22Rv1 (cell line): ENCODE measurements at regions not wholly inside any gene's neighbourhood (a gene's known extent, or its start where the extent isn't known, plus 50 kb on each side); places are given as distances from the start of the nearest gene placed in this dataset.

Experiments
- H3K27ac ChIP-seq: fragments of 450-650 bp; 2 replicates; pipeline ENCODE4 v1.5.1; 2017
- ZFX ChIP-seq: fragments of 450-650 bp; IDR thresholded peaks from 2 replicates; pipeline ENCODE4 v1.6.1; 2017; ENCODE audit warnings: antibody characterized with exemption, borderline replicate concordance
- TF ChIP-seq, protein P1 (sequence below): fragments of 450-650 bp; IDR thresholded peaks from 2 replicates; pipeline ENCODE4 v1.5.1; 2017; ENCODE audit warnings: mild to moderate bottlenecking

DNA sequence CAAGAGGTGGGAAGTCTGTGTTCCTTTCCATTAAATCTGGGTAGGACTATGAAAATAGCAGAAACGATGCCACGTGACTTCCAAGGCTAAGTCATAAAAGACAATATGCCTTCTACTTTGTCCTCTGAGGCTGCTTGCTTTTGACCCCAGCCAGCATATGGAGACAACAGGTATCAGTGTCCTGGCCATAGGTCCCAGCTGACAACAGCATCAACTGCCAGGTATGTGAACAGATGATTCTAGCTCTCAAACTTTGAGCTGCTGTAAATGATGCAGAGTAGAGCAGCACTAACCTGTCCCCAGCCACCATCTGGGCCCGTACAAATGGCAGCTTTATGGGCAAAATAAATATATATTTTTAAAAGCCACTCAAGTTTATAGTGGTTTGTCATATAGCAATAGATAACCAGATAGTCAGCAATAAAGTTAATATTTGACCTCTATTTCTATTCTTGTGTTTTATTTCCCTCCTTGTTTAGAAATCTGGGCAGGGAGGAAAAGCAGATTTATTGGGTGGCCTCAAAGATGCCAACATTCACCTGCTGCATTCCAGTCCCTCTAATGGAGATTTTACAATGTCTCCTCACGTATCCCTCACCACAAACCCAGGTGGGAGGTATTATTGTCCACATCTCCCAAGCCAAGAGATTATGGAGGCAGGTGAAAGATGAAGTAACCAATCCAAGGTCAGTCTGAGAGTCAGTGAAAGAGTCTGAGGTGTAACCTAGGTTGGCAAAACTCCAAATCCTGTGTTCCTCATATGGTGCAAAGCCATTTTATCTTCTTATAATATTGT is 209.6 kb upstream of the LARGE1 start:
- TF ChIP-seq, protein P1, sequence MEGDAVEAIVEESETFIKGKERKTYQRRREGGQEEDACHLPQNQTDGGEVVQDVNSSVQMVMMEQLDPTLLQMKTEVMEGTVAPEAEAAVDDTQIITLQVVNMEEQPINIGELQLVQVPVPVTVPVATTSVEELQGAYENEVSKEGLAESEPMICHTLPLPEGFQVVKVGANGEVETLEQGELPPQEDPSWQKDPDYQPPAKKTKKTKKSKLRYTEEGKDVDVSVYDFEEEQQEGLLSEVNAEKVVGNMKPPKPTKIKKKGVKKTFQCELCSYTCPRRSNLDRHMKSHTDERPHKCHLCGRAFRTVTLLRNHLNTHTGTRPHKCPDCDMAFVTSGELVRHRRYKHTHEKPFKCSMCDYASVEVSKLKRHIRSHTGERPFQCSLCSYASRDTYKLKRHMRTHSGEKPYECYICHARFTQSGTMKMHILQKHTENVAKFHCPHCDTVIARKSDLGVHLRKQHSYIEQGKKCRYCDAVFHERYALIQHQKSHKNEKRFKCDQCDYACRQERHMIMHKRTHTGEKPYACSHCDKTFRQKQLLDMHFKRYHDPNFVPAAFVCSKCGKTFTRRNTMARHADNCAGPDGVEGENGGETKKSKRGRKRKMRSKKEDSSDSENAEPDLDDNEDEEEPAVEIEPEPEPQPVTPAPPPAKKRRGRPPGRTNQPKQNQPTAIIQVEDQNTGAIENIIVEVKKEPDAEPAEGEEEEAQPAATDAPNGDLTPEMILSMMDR, result no peak
- no peak for TF ChIP-seq ZFX

DNA sequence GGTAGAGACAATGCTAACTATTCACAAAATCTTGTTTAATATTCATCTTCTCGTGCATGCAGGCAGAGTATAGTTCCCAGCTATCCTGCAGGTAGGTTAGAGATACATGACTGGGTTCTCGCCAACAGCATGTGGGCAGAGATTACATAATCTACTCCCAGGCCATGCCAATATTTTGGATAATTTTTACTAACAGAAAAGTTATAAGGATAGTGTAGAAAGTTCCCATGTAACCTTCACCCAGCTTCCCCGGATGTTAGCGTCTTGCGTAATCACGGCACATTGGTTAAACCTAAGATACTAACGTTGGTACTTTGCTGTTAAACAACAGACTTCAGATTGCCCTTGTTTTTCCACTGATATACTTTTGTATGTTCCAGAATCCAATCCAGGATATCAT is 215.5 kb upstream of the LARGE1 start:
- TF ChIP-seq, protein P1, result no peak
- no peak overlapping the region for H3K27ac ChIP-seq

More for the DNA sequence above, 209.6 kb upstream of the LARGE1 start:
- H3K27ac ChIP-seq, result no peak overlapping the region

DNA sequence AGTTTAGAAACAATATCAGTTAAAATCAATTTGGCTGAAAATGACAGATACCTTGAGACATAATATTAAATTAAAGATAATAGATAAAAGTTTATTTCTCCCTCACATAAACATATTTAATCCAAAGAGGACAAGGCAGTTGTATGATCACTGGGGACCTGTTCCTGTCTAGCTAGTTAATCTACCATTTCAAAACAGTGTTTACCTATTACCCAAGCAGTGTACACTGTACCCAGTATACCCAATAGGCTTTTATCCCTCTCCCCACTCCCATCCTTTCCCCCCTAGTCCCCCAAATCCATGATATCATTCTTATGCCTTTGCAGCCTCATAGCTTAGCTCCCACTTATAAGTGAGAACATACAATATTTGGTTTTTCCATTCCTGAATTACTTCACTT is 229.7 kb upstream of the LARGE1 start:
- TF ChIP-seq ZFX, result no peak
- TF ChIP-seq, protein P1, result no peak
- H3K27ac ChIP-seq, result no peak overlapping the region

DNA sequence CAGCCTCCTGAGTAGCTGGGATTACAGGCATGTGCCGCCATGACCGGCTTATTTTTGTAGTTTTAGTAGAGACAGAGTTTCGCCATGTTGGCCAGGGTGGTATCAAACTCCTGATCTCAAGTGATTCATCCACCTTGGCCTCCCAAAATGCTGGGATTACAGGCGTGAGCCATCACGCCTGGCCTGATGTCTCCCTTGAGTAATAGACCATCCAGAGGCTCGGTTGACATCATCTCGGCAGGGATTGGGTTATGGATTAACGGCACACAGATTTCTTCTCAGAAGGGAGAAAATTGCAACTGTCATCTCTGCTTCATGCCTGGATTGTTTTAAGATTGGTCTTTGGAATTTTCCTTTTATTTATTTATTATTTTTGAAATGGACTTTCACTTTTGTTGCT is 239.2 kb upstream of the LARGE1 start:
- TF ChIP-seq, protein P1, result no peak
- no peak for TF ChIP-seq ZFX
- H3K27ac ChIP-seq, result no peak overlapping the region

DNA sequence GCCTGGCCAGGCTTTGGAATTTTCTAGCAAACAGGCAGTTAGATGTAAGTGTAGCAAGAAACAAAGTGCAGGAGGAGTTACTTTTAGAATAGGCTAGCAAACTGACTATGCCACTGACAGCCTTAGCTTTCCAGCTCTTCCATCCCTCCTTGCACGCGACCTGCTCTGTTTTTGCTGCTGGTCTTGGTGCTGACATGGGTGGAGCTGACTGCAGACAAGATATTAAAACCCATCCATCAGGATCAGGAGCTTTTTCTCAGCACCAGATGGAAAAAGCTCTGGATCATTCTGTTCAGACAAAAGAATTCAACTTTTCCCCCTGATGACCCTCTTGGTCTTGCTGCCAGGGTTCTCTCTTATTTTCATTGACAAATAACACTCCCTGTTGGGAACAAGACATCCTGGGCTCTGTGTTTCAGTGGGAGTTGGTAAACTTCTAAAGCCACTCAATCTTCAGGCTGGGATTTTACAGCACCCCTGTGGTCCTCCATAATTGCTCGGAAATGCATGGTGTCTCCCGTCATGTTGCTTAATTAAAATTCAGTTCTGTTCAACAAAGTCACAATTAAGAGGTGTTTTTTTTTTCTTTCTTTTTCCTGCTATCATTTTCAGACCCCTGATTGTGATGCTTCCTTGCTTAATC is 240.0 kb upstream of the LARGE1 start:
- H3K27ac ChIP-seq, result no peak overlapping the region
- no peak for TF ChIP-seq ZFX
- TF ChIP-seq, protein P1, result no peak

DNA sequence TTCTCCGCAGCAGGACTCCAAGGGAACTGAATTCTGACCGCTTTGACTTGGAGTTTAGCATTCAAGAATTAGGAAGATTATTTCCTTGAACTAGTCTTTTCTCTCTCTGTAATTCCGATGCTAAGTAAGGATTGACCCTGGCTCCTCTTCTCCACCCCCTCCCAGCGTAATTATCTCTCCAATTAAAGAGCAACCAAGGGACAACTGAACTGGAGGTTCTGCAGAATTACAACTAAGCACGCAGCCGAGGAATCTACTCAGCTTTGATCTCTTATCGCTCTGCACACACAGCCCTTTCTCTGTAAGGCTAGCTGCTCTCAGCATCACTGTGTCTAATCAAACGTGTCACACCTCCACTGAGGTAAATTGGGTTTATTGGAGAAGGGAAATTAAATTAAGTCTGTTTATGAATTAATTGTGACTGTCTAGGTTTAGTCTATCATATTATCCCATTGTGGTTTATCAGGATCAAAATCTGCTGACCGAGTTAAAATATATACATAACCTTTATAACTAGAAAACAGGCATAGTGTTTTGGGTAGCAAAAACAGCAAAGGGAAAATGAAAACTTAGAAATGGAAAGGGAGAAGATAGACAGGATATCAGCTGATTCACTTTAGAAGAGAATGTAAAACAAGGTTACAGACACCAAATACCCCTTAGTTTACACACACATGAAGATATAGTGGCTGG is 241.3 kb upstream of the LARGE1 start:
- H3K27ac ChIP-seq, result no peak overlapping the region
- no peak for TF ChIP-seq ZFX
- TF ChIP-seq, protein P1, result no peak

DNA sequence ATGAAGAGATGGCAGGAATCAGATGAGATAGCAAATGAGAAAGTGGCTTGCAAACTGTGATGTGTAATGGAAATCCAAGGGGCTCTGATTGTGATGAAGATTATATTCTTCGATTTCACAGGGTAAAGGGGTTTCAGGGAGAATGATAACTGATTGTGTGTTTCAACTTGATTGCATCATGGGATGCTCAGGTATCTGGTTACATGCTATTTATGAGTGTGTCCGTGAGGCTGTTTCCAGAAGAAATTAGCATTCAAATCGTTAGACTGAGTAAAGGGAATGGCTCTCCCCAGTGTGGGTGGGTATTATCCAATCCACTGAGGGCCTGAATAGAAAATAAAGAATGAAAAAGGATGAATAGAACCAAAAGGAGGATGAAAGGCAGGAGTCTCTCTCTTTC is 278.7 kb upstream of the LARGE1 start:
- H3K27ac ChIP-seq, result no peak overlapping the region
- TF ChIP-seq, protein P1, result no peak
- TF ChIP-seq ZFX, result no peak
